ENCODE measurements at regions not wholly inside any gene's neighbourhood (a gene's known extent, or its start where the extent isn't known, plus 50 kb on each side); places are given as distances from the start of the nearest gene placed in this dataset.
A peak's percentile ranks its signal among the peaks of the same experiment; 100 is the strongest.

DNA sequence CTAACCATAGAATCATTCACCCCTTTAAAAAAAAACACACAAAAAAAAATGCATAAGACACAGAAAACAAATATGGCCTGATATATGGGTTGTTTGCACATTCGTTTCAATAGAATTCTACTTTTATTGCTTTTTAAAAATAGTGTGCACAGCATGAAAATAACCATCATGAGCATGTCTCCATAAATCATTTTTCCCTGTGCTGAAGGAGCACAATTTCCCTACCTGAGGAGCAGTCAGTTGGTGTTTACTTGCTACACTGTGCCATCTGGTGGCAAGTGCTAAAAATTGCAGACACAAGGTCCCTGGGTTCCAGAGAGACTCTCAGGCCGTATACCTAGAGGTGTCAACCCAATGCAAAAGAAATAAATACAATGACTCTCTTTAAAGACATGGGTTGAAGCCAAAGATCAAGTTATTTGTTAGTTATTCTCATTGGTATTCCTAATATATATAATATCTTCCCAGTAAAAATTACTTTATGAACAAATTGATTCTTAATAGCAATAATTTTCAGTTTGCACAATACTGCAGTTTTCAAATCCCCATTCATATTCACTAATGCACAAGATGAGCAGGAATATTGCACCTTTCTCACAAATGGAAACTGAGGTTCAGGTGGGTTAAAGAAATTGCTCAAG, 551.4 kb downstream of the IQCM start:
- TF ChIP-seq, protein P1, sequence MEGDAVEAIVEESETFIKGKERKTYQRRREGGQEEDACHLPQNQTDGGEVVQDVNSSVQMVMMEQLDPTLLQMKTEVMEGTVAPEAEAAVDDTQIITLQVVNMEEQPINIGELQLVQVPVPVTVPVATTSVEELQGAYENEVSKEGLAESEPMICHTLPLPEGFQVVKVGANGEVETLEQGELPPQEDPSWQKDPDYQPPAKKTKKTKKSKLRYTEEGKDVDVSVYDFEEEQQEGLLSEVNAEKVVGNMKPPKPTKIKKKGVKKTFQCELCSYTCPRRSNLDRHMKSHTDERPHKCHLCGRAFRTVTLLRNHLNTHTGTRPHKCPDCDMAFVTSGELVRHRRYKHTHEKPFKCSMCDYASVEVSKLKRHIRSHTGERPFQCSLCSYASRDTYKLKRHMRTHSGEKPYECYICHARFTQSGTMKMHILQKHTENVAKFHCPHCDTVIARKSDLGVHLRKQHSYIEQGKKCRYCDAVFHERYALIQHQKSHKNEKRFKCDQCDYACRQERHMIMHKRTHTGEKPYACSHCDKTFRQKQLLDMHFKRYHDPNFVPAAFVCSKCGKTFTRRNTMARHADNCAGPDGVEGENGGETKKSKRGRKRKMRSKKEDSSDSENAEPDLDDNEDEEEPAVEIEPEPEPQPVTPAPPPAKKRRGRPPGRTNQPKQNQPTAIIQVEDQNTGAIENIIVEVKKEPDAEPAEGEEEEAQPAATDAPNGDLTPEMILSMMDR (IDR thresholded peaks at IDR 0.05) = peak in 5 of 6 experiments; percentile 20 to 83 (median 62)
- TF ChIP-seq POLR2A (IDR thresholded peaks at IDR 0.05) = no peak
